Trophoblast cell (in vitro differentiated cells and primary cell): ENCODE measurements at regions not wholly inside any gene's neighbourhood (a gene's known extent, or its start where the extent isn't known, plus 50 kb on each side); places are given as distances from the start of the nearest gene placed in this dataset.

ENCODE experiments used
- DNase-seq, 2 donors: peaks; one replicate each; pipeline ENCODE4 v3.0.0-alpha.2; 2016
- H2AFZ ChIP-seq: 2 replicates; pipeline ENCODE4 v1.6.1; 2013; ENCODE audit warnings: low read length, moderate library complexity, mild to moderate bottlenecking; ENCODE audit not compliant: insufficient read depth, poor library complexity
- H2AK5ac ChIP-seq: 2 replicates; pipeline ENCODE4 v1.6.1; 2013; ENCODE audit warnings: mild to moderate bottlenecking, low read length
- H2BK120ac ChIP-seq: 2 replicates; pipeline ENCODE4 v1.6.1; 2013; ENCODE audit warnings: low read length, mild to moderate bottlenecking, moderate library complexity; ENCODE audit not compliant: insufficient read depth, poor library complexity
- H2BK12ac ChIP-seq: 2 replicates; pipeline ENCODE4 v1.6.1; 2013; ENCODE audit warnings: mild to moderate bottlenecking, low read length, moderate library complexity
- H2BK5ac ChIP-seq: 2 replicates; pipeline ENCODE4 v1.6.1; 2013; ENCODE audit warnings: low read length, low read depth, moderate library complexity, mild to moderate bottlenecking; ENCODE audit not compliant: poor library complexity
- H3K14ac ChIP-seq: 2 replicates; pipeline ENCODE4 v1.6.1; 2013; ENCODE audit warnings: mild to moderate bottlenecking, low read length
- H3K18ac ChIP-seq: 2 replicates; pipeline ENCODE4 v1.6.1; 2013; ENCODE audit warnings: mild to moderate bottlenecking, low read length
- H3K23ac ChIP-seq: 2 replicates; pipeline ENCODE4 v1.6.1; 2013; ENCODE audit warnings: low read length
- H3K27ac ChIP-seq: 2 replicates; pipeline ENCODE4 v1.5.1; 2013; ENCODE audit warnings: low read depth, mild to moderate bottlenecking, inconsistent platforms, low read length, moderate library complexity
- H3K27me3 ChIP-seq: 2 replicates; pipeline ENCODE4 v1.6.1; 2013; ENCODE audit warnings: inconsistent platforms, mild to moderate bottlenecking, low read length, moderate library complexity; ENCODE audit not compliant: insufficient read depth
- H3K36me3 ChIP-seq, 2 experiments: 1 replicate in 1 of 2; 2 replicates in 1 of 2; pipeline ENCODE4 v1.6.1; 2013; ENCODE audit warnings: low read length in 2 of 2, mild to moderate bottlenecking in 2 of 2, moderate library complexity in 1 of 2; ENCODE audit not compliant: insufficient read depth in 2 of 2, control insufficient read depth in 1 of 2
- H3K4ac ChIP-seq: 2 replicates; pipeline ENCODE4 v1.6.1; 2013; ENCODE audit warnings: low read depth, mild to moderate bottlenecking, low read length, moderate library complexity
- H3K4me1 ChIP-seq, 2 experiments: 1 replicate in 1 of 2; 2 replicates in 1 of 2; pipeline ENCODE4 v1.6.1; 2013; ENCODE audit warnings: low read length in 2 of 2, mild to moderate bottlenecking in 2 of 2, moderate library complexity in 1 of 2; ENCODE audit not compliant: insufficient read depth in 2 of 2, control insufficient read depth in 1 of 2
- H3K4me2 ChIP-seq: 2 replicates; pipeline ENCODE4 v1.6.1; 2013; ENCODE audit warnings: inconsistent platforms, mild to moderate bottlenecking, low read length, moderate library complexity
- H3K4me3 ChIP-seq: 2 replicates; pipeline ENCODE4 v1.5.1; 2013; ENCODE audit warnings: mild to moderate bottlenecking, low read depth, low read length, inconsistent platforms
- H3K79me1 ChIP-seq: one replicate; pipeline ENCODE4 v1.6.1; 2013; ENCODE audit warnings: low read length
- H3K79me2 ChIP-seq: 2 replicates; pipeline ENCODE4 v1.6.1; 2013; ENCODE audit warnings: low read length, mild to moderate bottlenecking; ENCODE audit not compliant: control insufficient read depth, insufficient read depth, poor library complexity
- H3K9ac ChIP-seq: 2 replicates; pipeline ENCODE4 v1.6.1; 2013; ENCODE audit warnings: mild to moderate bottlenecking, low read length
- H3K9me3 ChIP-seq: 2 replicates; pipeline ENCODE4 v1.6.1; 2013; ENCODE audit warnings: low read depth, mild to moderate bottlenecking, control low read depth, inconsistent platforms, low read length; ENCODE audit not compliant: insufficient read depth
- H4K12ac ChIP-seq: 2 replicates; pipeline ENCODE4 v1.6.1; 2013; ENCODE audit warnings: low read depth, mild to moderate bottlenecking, low read length, moderate library complexity
- H4K8ac ChIP-seq: 2 replicates; pipeline ENCODE4 v1.6.1; 2013; ENCODE audit warnings: low read depth, mild to moderate bottlenecking, low read length, moderate library complexity
- H4K91ac ChIP-seq: one replicate; pipeline ENCODE4 v1.6.1; 2013; ENCODE audit warnings: low read depth, mild to moderate bottlenecking, low read length, moderate library complexity
- WGBS: extraction: QIAGEN DNeasy Blood & Tissue Kit; methylation state at CpG from one replicate; pipeline ENCODE4 v1.1.7; 2013; ENCODE audit warnings: missing lambda C conversion rate; ENCODE audit not compliant: insufficient read length, insufficient coverage; ENCODE audit errors: extremely low coverage; 5-methylcytosine and 5-hydroxymethylcytosine counted together

DNA sequence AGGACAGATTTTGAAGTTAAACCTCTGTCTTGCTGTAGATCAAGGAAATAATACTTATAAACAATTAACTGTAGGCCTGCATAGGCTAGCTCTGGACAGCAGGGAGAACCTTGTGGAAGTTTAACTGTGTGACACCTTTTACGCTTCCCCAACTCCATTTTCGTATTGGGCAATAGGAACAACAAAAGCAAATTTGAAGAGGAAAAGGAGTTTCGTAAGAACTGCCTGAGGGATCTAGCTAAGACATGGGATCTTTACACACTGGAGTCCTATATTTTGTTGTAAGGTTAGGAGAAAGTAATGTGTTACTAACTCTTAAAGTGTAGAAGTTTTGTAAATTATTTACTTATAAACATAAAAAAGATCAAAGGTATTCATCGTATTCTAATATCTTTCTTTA lies 324.9 kb upstream of the CASK start:
- no peak overlapping the region for H3K27ac ChIP-seq
- peak; percentile 4 to 59 for DNase-seq
- no peak overlapping the region for H4K8ac ChIP-seq
- no peak overlapping the region for H3K14ac ChIP-seq
- no peak overlapping the region for H2BK12ac ChIP-seq
- no peaks in the 10 kb centered on the region for H3K79me1 ChIP-seq
- H2AFZ ChIP-seq: no peak overlapping the region
- no peak overlapping the region for H3K4ac ChIP-seq
- H3K4me1 ChIP-seq: peaks cover 0 to 2% of the 10 kb centered on the region in 2 experiments
- no peak overlapping the region for H2AK5ac ChIP-seq
- no peaks in the 10 kb centered on the region for H3K9me3 ChIP-seq
- H3K23ac ChIP-seq: no peak overlapping the region
- H4K91ac ChIP-seq: no peak overlapping the region
- no peak overlapping the region for H3K4me2 ChIP-seq
- no peaks in the 10 kb centered on the region for H3K36me3 ChIP-seq
- H3K27me3 ChIP-seq: no peaks in the 10 kb centered on the region
- no peak overlapping the region for H2BK120ac ChIP-seq
- H3K18ac ChIP-seq: no peak overlapping the region
- no peaks in the 10 kb centered on the region for H3K79me2 ChIP-seq
- no peak overlapping the region for H2BK5ac ChIP-seq
- no CpG with 5 or more reads among the region's 4 CpGs for WGBS
- no peak overlapping the region for H4K12ac ChIP-seq
- no peak overlapping the region for H3K9ac ChIP-seq
- no peak overlapping the region for H3K4me3 ChIP-seq

DNA sequence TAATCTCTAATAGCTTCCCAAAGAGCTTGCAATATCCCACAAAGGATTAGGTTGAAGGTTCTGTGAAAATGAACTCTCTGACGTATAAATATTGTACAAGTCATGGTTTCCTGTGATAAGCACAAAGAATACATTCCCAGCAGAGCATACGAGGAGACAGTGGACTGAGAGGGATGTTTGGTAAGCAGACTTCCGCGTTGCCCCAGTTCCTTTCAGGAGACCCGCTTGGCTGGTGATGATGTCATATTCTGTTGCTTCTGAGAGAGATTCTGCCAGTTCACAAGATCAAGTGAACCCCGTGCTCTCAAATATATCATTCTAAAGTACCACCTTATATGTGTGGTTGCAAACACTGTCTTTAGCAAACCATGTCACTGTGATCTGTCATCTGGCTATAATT lies 323.9 kb upstream of the CASK start:
- Histone ChIP-seq H3K4me1 (peaks cover 0 to 2% of the 10 kb centered on the region in 2 experiments), H3K36me3 (no peaks in the 10 kb centered on the region), H3K4ac (no peak overlapping the region), H3K27me3 (no peaks in the 10 kb centered on the region), H4K91ac (no peak overlapping the region), H3K27ac (no peak overlapping the region), H3K4me2 (peak overlapping the region; percentile 23), H4K8ac (no peak overlapping the region), H4K12ac (no peak overlapping the region), H3K79me2 (no peaks in the 10 kb centered on the region), H3K79me1 (no peaks in the 10 kb centered on the region), H2AFZ (no peak overlapping the region), H2BK12ac (no peak overlapping the region), H2BK120ac (no peak overlapping the region), H3K23ac (no peak overlapping the region), H3K9me3 (no peaks in the 10 kb centered on the region), H2AK5ac (no peak overlapping the region), H3K4me3 (no peak overlapping the region), H3K18ac (no peak overlapping the region), H3K14ac (no peak overlapping the region), H2BK5ac (no peak overlapping the region), H3K9ac (no peak overlapping the region)
- WGBS: no CpG with 5 or more reads among the region's 6 CpGs
- DNase-seq: peak in 1 of 2 donors; percentile 3

DNA sequence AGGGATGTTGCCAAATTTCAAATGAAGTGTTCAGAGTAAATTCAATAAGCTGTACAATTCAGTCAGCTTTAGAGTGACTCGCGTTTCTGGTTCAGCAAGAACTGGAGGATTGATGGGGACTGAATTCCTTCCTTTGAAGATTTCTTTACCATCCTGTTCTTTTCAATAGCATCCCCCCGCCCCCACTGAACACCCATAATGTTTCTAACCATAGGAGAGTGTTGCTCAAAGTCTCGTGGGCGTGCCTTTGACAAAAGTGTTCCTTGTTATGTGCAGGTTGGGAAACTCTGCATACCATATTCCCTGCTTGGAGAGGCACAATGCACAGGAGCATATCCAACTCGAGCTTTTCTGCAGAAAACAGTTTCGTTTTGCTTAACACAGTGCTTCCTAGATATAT lies 323.5 kb upstream of the CASK start:
- H2BK12ac ChIP-seq: no peak overlapping the region
- no peak overlapping the region for H3K27ac ChIP-seq
- H3K4me2 ChIP-seq: no peak overlapping the region
- H3K9me3 ChIP-seq: no peaks in the 10 kb centered on the region
- no peak overlapping the region for H3K14ac ChIP-seq
- DNase-seq: peak; percentile 13 to 37
- no peak overlapping the region for H2BK5ac ChIP-seq
- WGBS: no CpG with 5 or more reads among the region's 7 CpGs
- H3K23ac ChIP-seq: no peak overlapping the region
- H2AFZ ChIP-seq: no peak overlapping the region
- H3K79me2 ChIP-seq: no peaks in the 10 kb centered on the region
- no peak overlapping the region for H3K18ac ChIP-seq
- H3K4ac ChIP-seq: no peak overlapping the region
- H3K4me1 ChIP-seq: peaks cover 0 to 2% of the 10 kb centered on the region in 2 experiments
- no peaks in the 10 kb centered on the region for H3K79me1 ChIP-seq
- H3K4me3 ChIP-seq: no peak overlapping the region
- no peaks in the 10 kb centered on the region for H3K36me3 ChIP-seq
- no peak overlapping the region for H3K9ac ChIP-seq
- no peak overlapping the region for H4K8ac ChIP-seq
- no peak overlapping the region for H4K12ac ChIP-seq
- H2AK5ac ChIP-seq: no peak overlapping the region
- no peak overlapping the region for H4K91ac ChIP-seq
- no peak overlapping the region for H2BK120ac ChIP-seq
- no peaks in the 10 kb centered on the region for H3K27me3 ChIP-seq

DNA sequence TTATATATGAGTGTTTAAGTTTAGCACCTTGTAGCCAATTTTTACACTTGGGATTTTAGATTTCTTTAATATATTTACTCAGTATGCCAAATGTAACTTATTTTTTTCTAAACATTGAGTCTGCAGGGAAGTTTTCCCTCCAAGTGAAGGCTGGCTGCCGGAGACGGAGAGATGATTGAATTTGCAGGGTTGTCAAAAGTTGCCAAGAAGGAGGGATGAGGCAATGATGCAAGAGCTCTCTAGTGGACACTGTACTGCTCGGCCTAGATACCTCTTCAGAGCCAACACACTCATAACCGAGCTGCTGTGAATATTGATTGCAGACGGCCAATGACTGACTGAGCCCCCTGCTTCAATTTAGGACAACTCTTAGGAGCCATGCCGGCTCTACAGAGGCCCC lies 318.6 kb upstream of the CASK start:
- Histone ChIP-seq H3K9ac (no peak overlapping the region), H2BK5ac (no peak overlapping the region), H3K4me1 (no peaks in the 10 kb centered on the region), H3K27ac (no peak overlapping the region), H3K9me3 (no peaks in the 10 kb centered on the region), H3K4ac (no peak overlapping the region), H2BK120ac (no peak overlapping the region), H2AK5ac (no peak overlapping the region), H3K4me2 (no peak overlapping the region), H2BK12ac (no peak overlapping the region), H3K79me1 (no peaks in the 10 kb centered on the region), H4K8ac (no peak overlapping the region), H3K27me3 (no peaks in the 10 kb centered on the region), H3K36me3 (no peaks in the 10 kb centered on the region), H4K12ac (no peak overlapping the region), H3K18ac (no peak overlapping the region), H2AFZ (no peak overlapping the region), H3K14ac (no peak overlapping the region), H3K79me2 (no peaks in the 10 kb centered on the region), H3K23ac (no peak overlapping the region), H4K91ac (no peak overlapping the region), H3K4me3 (no peak overlapping the region)
- DNase-seq: no peak
- no CpG with 5 or more reads among the region's 6 CpGs for WGBS
